ENCODE measurements at regions not wholly inside any gene's neighbourhood (a gene's known extent, or its start where the extent isn't known, plus 50 kb on each side); places are given as distances from the start of the nearest gene placed in this dataset.

DNA sequence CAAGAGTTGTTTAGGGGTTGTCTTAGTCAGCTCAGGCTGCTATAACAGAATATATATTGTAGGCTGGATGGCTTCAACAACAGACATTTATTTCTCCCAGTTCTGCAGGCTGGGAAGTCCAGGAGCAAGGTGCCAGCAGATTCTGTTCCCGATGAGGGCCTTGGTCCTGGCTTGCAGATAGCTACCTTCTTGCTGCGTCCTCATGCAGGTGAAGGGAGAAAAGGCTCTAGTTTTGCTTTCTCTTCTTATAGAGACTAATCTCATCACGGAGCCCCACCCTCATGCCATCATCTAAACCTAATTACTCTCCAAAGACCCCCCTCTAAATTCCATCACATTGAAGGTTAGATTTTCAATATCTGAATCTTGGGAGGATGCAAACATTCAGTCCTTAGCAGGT, 246.0 kb upstream of the ANKRD55 start:
- peak; percentile 30 for DNase-seq

DNA sequence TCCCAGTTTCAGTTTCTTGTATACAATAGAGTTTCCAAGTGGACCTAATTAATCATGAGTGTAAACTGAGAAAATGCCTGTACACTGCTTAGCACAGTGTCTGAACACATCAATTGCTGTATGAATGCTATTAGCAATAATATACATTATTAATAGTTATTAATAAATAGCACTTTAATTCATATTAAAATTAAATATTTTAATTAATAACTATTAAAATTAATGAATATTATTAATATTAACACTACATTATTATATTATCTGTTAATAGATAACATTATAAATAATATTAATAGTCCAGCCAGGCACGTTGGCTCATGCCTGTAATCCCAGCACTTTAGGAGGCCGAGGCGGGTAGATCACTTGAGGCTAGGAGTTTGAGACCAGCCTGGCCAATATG, 244.9 kb upstream of the ANKRD55 start:
- no peak for DNase-seq

GRCh38 chr5:56476487-56476856, 243.3 kb upstream of the ANKRD55 start:
- DNase-seq = no peak

- DNase-seq = no peak
These were observed 242.8 kb upstream of the ANKRD55 start for GRCh38 chr5:56475689-56476486.

GRCh38 chr5:56471707-56472106, 238.6 kb upstream of the ANKRD55 start:
- DNase-seq = no peak

DNA sequence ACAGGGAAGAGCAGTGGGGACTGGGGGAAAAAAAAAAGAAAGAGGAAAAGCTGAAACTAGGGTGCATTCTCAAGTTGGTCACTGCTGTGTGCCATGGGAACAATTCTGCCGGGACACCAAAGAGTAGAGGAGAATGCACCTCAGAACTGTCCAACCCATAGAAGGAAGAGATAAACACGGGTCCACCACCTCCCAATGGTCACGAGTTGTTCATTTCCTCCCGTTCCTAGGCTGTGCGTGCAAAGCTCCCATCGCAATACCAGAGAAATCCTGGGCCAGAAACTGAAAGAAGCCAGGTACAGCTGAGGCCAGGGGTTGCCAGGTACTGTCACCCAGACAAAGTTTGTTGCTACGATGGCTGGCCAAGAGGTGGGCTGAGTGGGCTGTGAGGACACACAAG, 236.9 kb upstream of the ANKRD55 start:
- no peak for DNase-seq

- DNase-seq = no peak
These were observed 235.1 kb upstream of the ANKRD55 start for GRCh38 chr5:56468277-56468676.

DNA sequence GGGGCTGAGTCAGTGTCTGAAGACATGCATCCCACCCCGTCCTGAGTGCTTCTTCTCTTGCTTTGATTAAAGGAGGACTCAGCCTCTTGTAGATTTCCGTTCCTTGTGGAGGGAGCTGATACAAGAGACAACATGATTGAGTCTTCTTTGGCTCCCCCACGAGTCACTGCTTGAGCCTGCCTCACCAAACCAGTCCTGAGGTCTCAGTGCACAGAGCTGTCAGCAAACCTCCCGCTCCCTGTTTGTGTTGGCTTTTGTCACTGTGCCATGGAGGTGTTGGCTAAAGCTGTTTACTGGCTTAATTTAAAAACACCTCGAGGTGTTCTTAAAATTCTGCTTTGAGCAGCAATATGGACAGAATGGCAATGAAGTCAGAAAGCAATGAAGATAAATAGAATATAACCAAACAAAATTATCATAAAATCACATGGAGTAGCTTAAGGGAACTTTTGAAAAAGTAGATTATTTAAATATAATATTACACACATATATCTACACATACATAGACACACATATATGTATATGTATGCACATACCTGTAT, 234.1 kb upstream of the ANKRD55 start:
- no peak for DNase-seq

DNA sequence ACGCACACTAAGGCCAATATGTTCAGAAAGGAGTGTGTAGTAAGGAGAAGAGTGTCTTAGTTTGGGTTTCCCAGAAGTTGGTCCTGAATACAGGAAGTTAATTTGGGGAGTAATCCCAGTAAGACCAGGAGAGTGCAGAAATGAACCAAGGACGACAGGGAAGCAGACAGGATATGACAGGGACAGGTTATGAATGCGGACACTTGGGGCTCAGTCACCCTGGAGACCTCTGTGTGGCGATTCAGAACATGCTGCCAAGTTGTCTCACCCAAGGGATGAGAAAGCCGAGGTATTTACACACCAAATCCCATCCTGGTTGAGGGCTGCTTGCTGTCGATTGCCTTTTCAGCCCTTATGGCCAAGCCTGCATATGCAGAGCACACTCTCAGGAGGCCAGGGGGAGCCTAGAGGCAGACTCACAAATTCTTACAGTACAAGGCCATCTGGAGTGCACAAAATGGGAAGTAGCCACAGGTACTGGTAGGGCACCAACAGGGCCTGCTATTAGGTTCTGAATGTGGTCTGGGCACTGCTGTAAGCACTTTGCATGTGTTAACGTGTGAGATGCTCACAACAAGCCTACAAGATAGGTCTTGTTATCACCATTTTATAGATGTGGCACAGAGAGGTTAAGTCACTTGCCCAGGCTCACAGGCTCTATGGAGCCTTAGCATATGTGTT, 233.1 kb upstream of the ANKRD55 start:
- no peak for DNase-seq

- DNase-seq = no peak
These were observed 232.6 kb upstream of the ANKRD55 start for GRCh38 chr5:56465769-56466135.

GRCh38 chr5:56464935-56465768, 232.0 kb upstream of the ANKRD55 start:
- peak; percentile 79 for DNase-seq

DNA sequence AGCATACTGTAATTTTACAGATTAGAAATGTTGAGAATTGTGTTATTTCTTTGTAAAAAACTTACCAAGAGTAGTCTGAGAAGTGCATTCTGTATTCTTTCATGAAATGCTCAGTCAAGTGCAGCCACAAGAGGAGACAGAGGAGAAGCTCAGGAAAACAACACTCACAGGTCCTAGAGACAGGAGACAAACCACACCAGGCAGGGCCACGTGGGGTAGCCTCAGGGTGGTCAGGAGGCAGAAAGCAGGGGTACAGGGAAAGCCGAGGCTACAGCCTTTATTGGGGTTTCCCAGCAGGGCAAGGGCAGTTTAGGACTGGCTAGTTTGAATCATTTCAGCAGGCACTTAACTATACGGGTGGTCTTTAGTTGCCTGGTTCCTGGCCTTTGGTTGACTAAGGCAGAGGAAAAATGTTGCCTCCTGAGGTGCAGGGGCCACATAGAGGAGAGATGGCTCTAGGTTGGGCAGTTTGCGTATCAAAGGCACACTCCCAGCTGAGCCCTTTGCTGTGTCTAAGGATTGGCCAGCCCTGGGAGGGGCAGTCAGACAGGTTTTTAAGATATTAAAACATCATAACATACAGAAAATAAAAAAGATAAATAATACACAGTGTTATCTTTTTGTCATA, 230.9 kb upstream of the ANKRD55 start:
- no peak for DNase-seq

DNA sequence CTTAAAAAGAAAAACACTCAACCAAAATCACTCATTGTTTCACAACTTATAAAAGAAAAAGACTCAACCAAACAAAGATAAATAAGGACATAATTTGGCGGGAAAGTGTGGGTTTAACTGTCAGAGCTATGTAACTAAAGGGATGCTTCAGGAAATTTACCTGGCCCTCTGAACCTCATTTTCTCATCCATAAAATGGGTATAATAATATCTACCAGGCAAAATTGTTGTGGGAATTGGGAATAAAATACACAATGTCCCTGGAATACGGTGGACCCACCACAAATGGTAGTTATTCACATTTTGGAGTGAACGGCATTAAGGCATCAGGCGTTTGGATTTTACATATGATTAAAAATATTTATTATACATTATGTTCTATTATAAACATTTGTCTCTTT, 228.5 kb upstream of the ANKRD55 start:
- DNase-seq = no peak

- DNase-seq = no peak
These were observed 227.6 kb upstream of the ANKRD55 start for GRCh38 chr5:56460681-56461191.

- DNase-seq = no peak
These were observed 227.0 kb upstream of the ANKRD55 start for GRCh38 chr5:56460195-56460546.

GRCh38 chr5:56459394-56460194, 226.5 kb upstream of the ANKRD55 start:
- no peak for DNase-seq

DNA sequence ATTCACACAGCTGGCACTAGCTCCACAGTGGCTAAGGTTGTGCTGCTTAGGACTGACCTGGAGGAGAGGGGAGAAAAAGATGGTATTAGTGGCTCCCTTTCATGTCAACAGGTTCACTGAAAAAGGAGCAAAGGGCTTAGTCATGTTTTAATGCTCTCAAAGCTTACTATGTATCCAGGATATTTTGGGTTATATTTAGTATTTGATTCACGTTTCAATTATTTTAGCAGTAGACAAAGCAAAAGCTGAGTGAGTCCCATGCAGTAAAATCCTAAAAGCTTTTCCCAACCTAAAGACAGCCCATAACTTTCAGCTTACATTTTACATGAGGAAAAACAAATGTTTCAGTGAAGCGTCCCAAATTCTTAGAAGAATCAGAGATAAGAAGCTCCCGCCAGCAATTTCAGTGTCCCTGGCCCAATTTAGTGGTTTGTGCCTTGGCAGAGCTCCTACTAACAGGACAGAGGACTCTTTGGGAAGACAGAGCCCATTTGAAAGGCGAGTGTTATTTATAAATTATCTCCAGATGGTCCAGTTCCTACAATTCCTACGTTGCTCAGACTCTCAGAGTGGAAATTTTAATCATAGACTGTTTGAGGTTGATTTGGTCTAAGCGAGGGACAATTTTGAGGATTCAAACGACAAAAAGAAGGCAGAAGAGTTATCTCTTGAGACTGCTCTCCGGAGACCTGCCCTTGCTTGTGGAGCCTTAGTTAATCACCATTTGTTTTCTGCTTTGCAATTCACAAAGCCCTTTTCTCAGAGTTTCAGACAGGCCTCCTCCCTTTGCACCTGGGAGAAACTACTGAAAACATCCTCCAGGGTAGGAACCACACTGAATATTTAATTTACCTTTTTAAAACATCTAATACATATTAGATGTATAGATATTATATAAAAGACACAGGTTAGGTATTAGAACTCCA, 225.0 kb upstream of the ANKRD55 start:
- DNase-seq = no peak

- no peak for DNase-seq
These were observed 222.9 kb upstream of the ANKRD55 start for GRCh38 chr5:56456002-56456401.

GRCh38 chr5:56455417-56455816, 222.3 kb upstream of the ANKRD55 start:
- DNase-seq = no peak

DNA sequence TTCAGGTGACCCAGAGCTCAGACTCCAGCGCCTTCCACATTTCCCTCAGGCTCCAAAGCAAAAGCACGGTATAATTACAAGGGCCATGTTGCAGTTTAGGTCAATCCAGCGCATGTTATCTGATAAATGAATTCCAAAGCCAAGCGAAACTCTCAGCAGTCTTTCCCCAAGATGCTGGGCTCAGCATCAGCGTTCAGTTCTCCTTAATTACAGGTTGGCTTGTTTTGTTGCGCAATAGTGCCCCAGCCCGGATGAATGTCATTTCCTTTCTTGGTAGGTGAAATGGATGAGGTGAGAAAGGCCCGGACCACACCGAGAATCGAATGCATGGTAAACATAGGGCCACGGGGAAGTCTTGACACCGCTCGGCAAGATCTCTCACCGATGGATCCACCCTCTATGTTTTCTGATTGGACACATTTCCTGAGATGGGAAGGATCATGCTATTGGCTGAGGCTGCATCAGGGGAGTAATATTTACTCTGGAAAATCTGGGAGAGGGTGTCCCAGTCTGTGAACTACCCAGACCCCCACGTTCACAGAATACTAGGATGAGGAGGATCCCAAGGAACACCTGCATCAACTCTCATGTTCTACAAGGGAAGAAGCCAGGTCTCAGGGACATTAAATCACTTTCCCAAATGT, 221.2 kb upstream of the ANKRD55 start:
- no peak for DNase-seq
